Breast epithelium (tissue), 3 donors: ENCODE measurements at regions not wholly inside any gene's neighbourhood (a gene's known extent, or its start where the extent isn't known, plus 50 kb on each side); places are given as distances from the start of the nearest gene placed in this dataset.

Source experiments
- POLR2A ChIP-seq: fragments of 450-650 bp; IDR thresholded peaks from one replicate; pipeline ENCODE4 v1.6.1; 2016; ENCODE audit warnings: antibody characterized with exemption, mild to moderate bottlenecking, moderate library complexity
- TF ChIP-seq, protein P1 (sequence below), 3 donors: fragments of 450-650 bp; IDR thresholded peaks; one replicate each; pipeline ENCODE4 v1.5.1; 2016 to 2017; ENCODE audit warnings: antibody characterized with exemption in 3 of 3, mild to moderate bottlenecking in 3 of 3, moderate library complexity in 3 of 3

DNA sequence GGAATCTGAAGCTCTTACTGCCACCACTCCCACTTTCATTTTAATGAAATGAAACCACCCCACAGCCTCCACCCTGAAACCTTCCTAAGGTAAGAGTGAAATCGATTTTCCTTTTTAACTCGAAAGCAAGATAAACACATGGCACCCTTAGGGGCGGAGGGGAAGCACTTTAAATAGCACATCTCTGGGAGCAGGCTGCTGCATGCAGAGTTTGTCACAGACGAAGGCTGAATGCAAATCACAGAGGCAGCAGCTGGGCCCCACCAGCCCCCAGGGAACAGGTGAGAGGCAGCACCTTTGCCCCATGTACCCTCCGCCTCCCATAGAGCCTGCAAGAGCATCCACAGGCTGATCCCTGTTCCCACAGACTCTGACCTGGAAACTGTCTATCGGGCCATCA is 60.0 kb upstream of the GRIK3 start:
- TF ChIP-seq, protein P1, sequence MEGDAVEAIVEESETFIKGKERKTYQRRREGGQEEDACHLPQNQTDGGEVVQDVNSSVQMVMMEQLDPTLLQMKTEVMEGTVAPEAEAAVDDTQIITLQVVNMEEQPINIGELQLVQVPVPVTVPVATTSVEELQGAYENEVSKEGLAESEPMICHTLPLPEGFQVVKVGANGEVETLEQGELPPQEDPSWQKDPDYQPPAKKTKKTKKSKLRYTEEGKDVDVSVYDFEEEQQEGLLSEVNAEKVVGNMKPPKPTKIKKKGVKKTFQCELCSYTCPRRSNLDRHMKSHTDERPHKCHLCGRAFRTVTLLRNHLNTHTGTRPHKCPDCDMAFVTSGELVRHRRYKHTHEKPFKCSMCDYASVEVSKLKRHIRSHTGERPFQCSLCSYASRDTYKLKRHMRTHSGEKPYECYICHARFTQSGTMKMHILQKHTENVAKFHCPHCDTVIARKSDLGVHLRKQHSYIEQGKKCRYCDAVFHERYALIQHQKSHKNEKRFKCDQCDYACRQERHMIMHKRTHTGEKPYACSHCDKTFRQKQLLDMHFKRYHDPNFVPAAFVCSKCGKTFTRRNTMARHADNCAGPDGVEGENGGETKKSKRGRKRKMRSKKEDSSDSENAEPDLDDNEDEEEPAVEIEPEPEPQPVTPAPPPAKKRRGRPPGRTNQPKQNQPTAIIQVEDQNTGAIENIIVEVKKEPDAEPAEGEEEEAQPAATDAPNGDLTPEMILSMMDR (IDR thresholded peaks at IDR 0.05): no peak
- no peak for TF ChIP-seq POLR2A
